GM12892 (cell line): ENCODE measurements at regions not wholly inside any gene's neighbourhood (a gene's known extent, or its start where the extent isn't known, plus 50 kb on each side); places are given as distances from the start of the nearest gene placed in this dataset.

ENCODE experiments used
- POLR2A ChIP-seq: IDR thresholded peaks from 2 replicates; pipeline ENCODE4 v1.6.1; 2011; ENCODE audit warnings: low read depth, low read length, control low read depth
- POLR2AphosphoS5 ChIP-seq: IDR thresholded peaks from 2 replicates; pipeline ENCODE4 v1.6.1; 2011; ENCODE audit warnings: low read depth, low read length, control low read depth

DNA sequence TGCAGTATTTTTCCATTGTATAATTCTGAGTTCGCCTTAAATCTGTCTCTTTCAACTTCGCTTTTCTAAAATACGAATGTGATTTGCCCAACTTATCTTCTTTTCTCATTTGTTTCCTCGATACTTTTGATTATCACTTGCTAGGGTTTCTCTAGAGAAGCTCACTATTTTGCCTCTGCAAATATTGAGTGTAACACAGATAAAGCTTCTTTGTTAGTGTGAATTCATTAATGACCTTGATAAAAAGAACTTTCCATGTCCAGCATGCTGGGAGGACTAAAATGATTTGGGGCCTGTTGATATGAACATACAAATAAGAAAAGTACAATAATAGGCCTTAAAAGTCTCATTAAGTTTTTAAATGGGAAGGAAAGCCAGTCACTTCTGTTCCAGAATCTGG is 303.3 kb downstream of the MAP2K6 start:
- TF ChIP-seq POLR2A: no peak
- no peak for TF ChIP-seq POLR2AphosphoS5
